Stimulated activated CD8-positive, alpha-beta memory T cell treated with anti-CD3 and anti-CD28 coated beads, Interleukin-12 subunit alpha, Interleukin-12 subunit beta, amount 100 ng/mL, for 24 hours (primary cell): ENCODE measurements at regions not wholly inside any gene's neighbourhood (a gene's known extent, or its start where the extent isn't known, plus 50 kb on each side); places are given as distances from the start of the nearest gene placed in this dataset.

Experiments
- DNase-seq: peaks from one replicate; pipeline ENCODE4 v3.0.0-alpha.2; 2020; ENCODE audit errors: extremely low read depth

- no peak for DNase-seq
These were observed 228.8 kb downstream of the TLE4 start for GRCh38 chr9:79800578-79800977.

GRCh38 chr9:79799691-79800335, 228.0 kb downstream of the TLE4 start:
- DNase-seq, result no peak

- DNase-seq, result no peak
These were observed 226.7 kb downstream of the TLE4 start for GRCh38 chr9:79798450-79798849.

GRCh38 chr9:79796411-79796810, 224.6 kb downstream of the TLE4 start:
- no peak for DNase-seq

- no peak for DNase-seq
These were observed 216.9 kb downstream of the TLE4 start for GRCh38 chr9:79788662-79789061.

GRCh38 chr9:79781263-79781662, 209.5 kb downstream of the TLE4 start:
- no peak for DNase-seq

GRCh38 chr9:79780559-79780958, 208.8 kb downstream of the TLE4 start:
- DNase-seq, result no peak

- DNase-seq, result no peak
These were observed 208.1 kb downstream of the TLE4 start for GRCh38 chr9:79779901-79780300.

GRCh38 chr9:79778581-79778980, 206.8 kb downstream of the TLE4 start:
- DNase-seq, result no peak

- DNase-seq, result no peak
These were observed 204.8 kb downstream of the TLE4 start for GRCh38 chr9:79776581-79776980.
